ENCODE measurements at regions not wholly inside any gene's neighbourhood (a gene's known extent, or its start where the extent isn't known, plus 50 kb on each side); places are given as distances from the start of the nearest gene placed in this dataset.

- no peak for TF ChIP-seq POLR2AphosphoS5 (IDR thresholded peaks at IDR 0.05; ENCODE audit: low read depth)
- TF ChIP-seq SPI1 (IDR thresholded peaks at IDR 0.05; ENCODE audit: borderline replicate concordance, low read depth), result no peak
- TF ChIP-seq, protein P1, sequence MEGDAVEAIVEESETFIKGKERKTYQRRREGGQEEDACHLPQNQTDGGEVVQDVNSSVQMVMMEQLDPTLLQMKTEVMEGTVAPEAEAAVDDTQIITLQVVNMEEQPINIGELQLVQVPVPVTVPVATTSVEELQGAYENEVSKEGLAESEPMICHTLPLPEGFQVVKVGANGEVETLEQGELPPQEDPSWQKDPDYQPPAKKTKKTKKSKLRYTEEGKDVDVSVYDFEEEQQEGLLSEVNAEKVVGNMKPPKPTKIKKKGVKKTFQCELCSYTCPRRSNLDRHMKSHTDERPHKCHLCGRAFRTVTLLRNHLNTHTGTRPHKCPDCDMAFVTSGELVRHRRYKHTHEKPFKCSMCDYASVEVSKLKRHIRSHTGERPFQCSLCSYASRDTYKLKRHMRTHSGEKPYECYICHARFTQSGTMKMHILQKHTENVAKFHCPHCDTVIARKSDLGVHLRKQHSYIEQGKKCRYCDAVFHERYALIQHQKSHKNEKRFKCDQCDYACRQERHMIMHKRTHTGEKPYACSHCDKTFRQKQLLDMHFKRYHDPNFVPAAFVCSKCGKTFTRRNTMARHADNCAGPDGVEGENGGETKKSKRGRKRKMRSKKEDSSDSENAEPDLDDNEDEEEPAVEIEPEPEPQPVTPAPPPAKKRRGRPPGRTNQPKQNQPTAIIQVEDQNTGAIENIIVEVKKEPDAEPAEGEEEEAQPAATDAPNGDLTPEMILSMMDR (IDR thresholded peaks at IDR 0.05; ENCODE audit: insufficient read depth, low read length), result no peak
- TF ChIP-seq, protein P2, sequence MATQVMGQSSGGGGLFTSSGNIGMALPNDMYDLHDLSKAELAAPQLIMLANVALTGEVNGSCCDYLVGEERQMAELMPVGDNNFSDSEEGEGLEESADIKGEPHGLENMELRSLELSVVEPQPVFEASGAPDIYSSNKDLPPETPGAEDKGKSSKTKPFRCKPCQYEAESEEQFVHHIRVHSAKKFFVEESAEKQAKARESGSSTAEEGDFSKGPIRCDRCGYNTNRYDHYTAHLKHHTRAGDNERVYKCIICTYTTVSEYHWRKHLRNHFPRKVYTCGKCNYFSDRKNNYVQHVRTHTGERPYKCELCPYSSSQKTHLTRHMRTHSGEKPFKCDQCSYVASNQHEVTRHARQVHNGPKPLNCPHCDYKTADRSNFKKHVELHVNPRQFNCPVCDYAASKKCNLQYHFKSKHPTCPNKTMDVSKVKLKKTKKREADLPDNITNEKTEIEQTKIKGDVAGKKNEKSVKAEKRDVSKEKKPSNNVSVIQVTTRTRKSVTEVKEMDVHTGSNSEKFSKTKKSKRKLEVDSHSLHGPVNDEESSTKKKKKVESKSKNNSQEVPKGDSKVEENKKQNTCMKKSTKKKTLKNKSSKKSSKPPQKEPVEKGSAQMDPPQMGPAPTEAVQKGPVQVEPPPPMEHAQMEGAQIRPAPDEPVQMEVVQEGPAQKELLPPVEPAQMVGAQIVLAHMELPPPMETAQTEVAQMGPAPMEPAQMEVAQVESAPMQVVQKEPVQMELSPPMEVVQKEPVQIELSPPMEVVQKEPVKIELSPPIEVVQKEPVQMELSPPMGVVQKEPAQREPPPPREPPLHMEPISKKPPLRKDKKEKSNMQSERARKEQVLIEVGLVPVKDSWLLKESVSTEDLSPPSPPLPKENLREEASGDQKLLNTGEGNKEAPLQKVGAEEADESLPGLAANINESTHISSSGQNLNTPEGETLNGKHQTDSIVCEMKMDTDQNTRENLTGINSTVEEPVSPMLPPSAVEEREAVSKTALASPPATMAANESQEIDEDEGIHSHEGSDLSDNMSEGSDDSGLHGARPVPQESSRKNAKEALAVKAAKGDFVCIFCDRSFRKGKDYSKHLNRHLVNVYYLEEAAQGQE (IDR thresholded peaks at IDR 0.05; ENCODE audit: insufficient replicate concordance, low read depth), result no peak
- TF ChIP-seq GABPA (IDR thresholded peaks at IDR 0.05; ENCODE audit: low read depth), result no peak
Measured at GRCh38 chr2:161030260-161031063, 129.8 kb upstream of the TANK start.
